OCI-LY7 (cell line): ENCODE measurements at regions not wholly inside any gene's neighbourhood (a gene's known extent, or its start where the extent isn't known, plus 50 kb on each side); places are given as distances from the start of the nearest gene placed in this dataset.

Experiments
- BruUV-seq: library from RNA; stranded (reverse); fragments of 400-500 nt; replicated peaks from 2 replicates; lab custom pipeline; 2021; lab: Mats Ljungman, UMichigan
- CTCF ChIA-PET: fragments of 300-600 bp; sonication (Branson Sonifier 250); formaldehyde crosslinking; loops from one replicate; lab custom pipeline; 2022; ENCODE audit warnings: antibody characterized with exemption; ENCODE audit not compliant: unreplicated experiment; lab: Charles Lee
- POLR2A ChIA-PET: fragments of 300-600 bp; sonication (Branson Sonifier 250); formaldehyde crosslinking; loops from one replicate; lab custom pipeline; 2022; ENCODE audit warnings: antibody characterized with exemption; lab: Charles Lee
- DNase-seq: peaks from one replicate; pipeline ENCODE4 v3.0.0-alpha.2; 2015; ENCODE audit warnings: low spot score
- H2AFZ ChIP-seq: fragments of 200-600 bp; sonication (generic), shearing (Covaris generic); 2 replicates; pipeline ENCODE4 v1.6.1; 2014; ENCODE audit warnings: mild to moderate bottlenecking, antibody characterized with exemption, low read length, moderate library complexity
- H3K27ac ChIP-seq: fragments of 200-600 bp; sonication (generic); 2 replicates; pipeline ENCODE4 v1.5.1; 2014; ENCODE audit warnings: mixed run types, low read depth, mild to moderate bottlenecking, moderate library complexity, low read length, inconsistent platforms; ENCODE audit not compliant: poor library complexity, severe bottlenecking
- H3K36me3 ChIP-seq: fragments of 200-600 bp; sonication (generic); 2 replicates; pipeline ENCODE4 v1.6.1; 2014; ENCODE audit warnings: mild to moderate bottlenecking, antibody characterized with exemption, low read length, moderate library complexity, mixed read lengths; ENCODE audit not compliant: insufficient read depth
- H3K4me1 ChIP-seq: fragments of 200-600 bp; sonication (generic); 2 replicates; pipeline ENCODE4 v1.5.1; 2014; ENCODE audit warnings: mild to moderate bottlenecking, low read length; ENCODE audit not compliant: insufficient read depth, poor library complexity, severe bottlenecking
- H3K4me2 ChIP-seq: fragments of 200-600 bp; sonication (generic); 2 replicates; pipeline ENCODE4 v1.6.1; 2014; ENCODE audit warnings: mild to moderate bottlenecking, low read length
- H3K4me3 ChIP-seq: fragments of 200-600 bp; sonication (generic); 2 replicates; pipeline ENCODE4 v1.5.1; 2014; ENCODE audit warnings: mild to moderate bottlenecking, low read depth, low read length; ENCODE audit not compliant: poor library complexity, severe bottlenecking
- H3K79me2 ChIP-seq: fragments of 200-600 bp; sonication (generic); 2 replicates; pipeline ENCODE4 v1.6.1; 2016; ENCODE audit warnings: low read depth, mild to moderate bottlenecking, low read length, moderate library complexity, mixed read lengths; ENCODE audit not compliant: insufficient read depth
- H3K9me2 ChIP-seq: fragments of 200-600 bp; sonication (generic); 2 replicates; pipeline ENCODE4 v1.6.1; 2016; ENCODE audit warnings: mild to moderate bottlenecking, low read length, mixed read lengths; ENCODE audit not compliant: insufficient read depth
- H3K9me3 ChIP-seq: fragments of 200-600 bp; sonication (generic); 2 replicates; pipeline ENCODE4 v1.6.1; 2014; ENCODE audit warnings: mild to moderate bottlenecking, mixed run types, low read length, mixed read lengths
- H4K20me1 ChIP-seq: fragments of 200-600 bp; sonication (generic); 2 replicates; pipeline ENCODE4 v1.6.1; 2014; ENCODE audit warnings: mild to moderate bottlenecking, antibody characterized with exemption, low read length, moderate library complexity, mixed read lengths; ENCODE audit not compliant: insufficient read depth
- CTCF ChIP-seq: fragments of 200-600 bp; sonication (generic); conservative IDR thresholded peaks from 2 replicates; pipeline ENCODE4 v1.5.1; 2014; ENCODE audit warnings: mild to moderate bottlenecking, antibody characterized with exemption, low read length, moderate library complexity, mixed read lengths
- EZH2phosphoT487 ChIP-seq: fragments of 200-600 bp; sonication (generic); IDR thresholded peaks from 2 replicates; pipeline ENCODE4 v1.6.1; 2018; ENCODE audit warnings: low read depth, borderline replicate concordance, mild to moderate bottlenecking, mixed run types, antibody characterized with exemption, low read length, moderate library complexity, mixed read lengths
- intact Hi-C: fragments of 100-400 bp; cut with micrococcal nuclease; formaldehyde crosslinking; loops from one replicate; pipeline ENCODE4 v1.10.0; 2022; ENCODE audit not compliant: unreplicated experiment

- CTCF ChIA-PET, result no interaction called here
- POLR2A ChIA-PET, result no interaction called here
- H3K4me2 ChIP-seq, result no peak overlapping the region
- H3K9me3 ChIP-seq, result no peaks in the 10 kb centered on the region
- no TSS peak for BruUV-seq
- intact Hi-C loops, result no loop called here
- no peak for DNase-seq
- no peaks in the 10 kb centered on the region for H4K20me1 ChIP-seq
- H3K4me1 ChIP-seq, result no peaks in the 10 kb centered on the region
- H3K27ac ChIP-seq, result no peak overlapping the region
- H3K36me3 ChIP-seq, result no peaks in the 10 kb centered on the region
- H3K4me3 ChIP-seq, result no peak overlapping the region
- no peak overlapping the region for H2AFZ ChIP-seq
- H3K79me2 ChIP-seq, result no peaks in the 10 kb centered on the region
- no peaks in the 10 kb centered on the region for H3K9me2 ChIP-seq
- no peak for TF ChIP-seq EZH2phosphoT487
- no peak for TF ChIP-seq CTCF
Observed at GRCh38 chr11:70555078-70555477, 156.7 kb downstream of the CTTN start.

GRCh38 chr11:70556884-70557741 lies 158.8 kb downstream of the CTTN start:
- TF ChIP-seq CTCF (no peak), EZH2phosphoT487 (no peak)
- H4K20me1 ChIP-seq, result no peaks in the 10 kb centered on the region
- no peak overlapping the region for H3K4me2 ChIP-seq
- ChIA-PET CTCF (no interaction called here), POLR2A (no interaction called here)
- H3K79me2 ChIP-seq, result no peaks in the 10 kb centered on the region
- H3K4me3 ChIP-seq, result no peak overlapping the region
- no peaks in the 10 kb centered on the region for H3K9me3 ChIP-seq
- no peaks in the 10 kb centered on the region for H3K36me3 ChIP-seq
- no peak overlapping the region for H3K27ac ChIP-seq
- no peaks in the 10 kb centered on the region for H3K4me1 ChIP-seq
- DNase-seq, result no peak
- intact Hi-C loops, result no loop called here
- no TSS peak for BruUV-seq
- no peak overlapping the region for H2AFZ ChIP-seq
- no peaks in the 10 kb centered on the region for H3K9me2 ChIP-seq

GRCh38 chr11:70557742-70558485 lies 159.6 kb downstream of the CTTN start:
- H3K4me2 ChIP-seq, result no peak overlapping the region
- no peaks in the 10 kb centered on the region for H4K20me1 ChIP-seq
- intact Hi-C loops, result no loop called here
- H3K27ac ChIP-seq, result no peak overlapping the region
- no peak for DNase-seq
- H2AFZ ChIP-seq, result no peak overlapping the region
- no peaks in the 10 kb centered on the region for H3K79me2 ChIP-seq
- H3K36me3 ChIP-seq, result no peaks in the 10 kb centered on the region
- no peaks in the 10 kb centered on the region for H3K4me1 ChIP-seq
- TF ChIP-seq EZH2phosphoT487, result no peak
- no peak for TF ChIP-seq CTCF
- no peaks in the 10 kb centered on the region for H3K9me2 ChIP-seq
- BruUV-seq, result no TSS peak
- no peak overlapping the region for H3K4me3 ChIP-seq
- CTCF ChIA-PET, result no interaction called here
- POLR2A ChIA-PET, result no interaction called here
- H3K9me3 ChIP-seq, result no peaks in the 10 kb centered on the region
